Kidney glomerular epithelial cell (primary cell): ENCODE measurements at regions not wholly inside any gene's neighbourhood (a gene's known extent, or its start where the extent isn't known, plus 50 kb on each side); places are given as distances from the start of the nearest gene placed in this dataset.

Experiments used
- DNase-seq: peaks from one replicate; lab custom pipeline; 2025; lab: John Stamatoyannopoulos, UW

- DNase-seq, result no peak
Observed at GRCh38 chr3:90011596-90011995, 904.2 kb downstream of the EPHA3 start.

GRCh38 chr3:90011996-90012395 is 904.6 kb downstream of the EPHA3 start:
- no peak for DNase-seq

GRCh38 chr3:90015688-90016356 is 908.4 kb downstream of the EPHA3 start:
- DNase-seq, result no peak

- DNase-seq, result no peak
Observed at GRCh38 chr3:90016555-90016954, 909.1 kb downstream of the EPHA3 start.

GRCh38 chr3:90018779-90019178 is 911.4 kb downstream of the EPHA3 start:
- DNase-seq, result no peak

- no peak for DNase-seq
Observed at GRCh38 chr3:90025019-90025418, 917.6 kb downstream of the EPHA3 start.

- no peak for DNase-seq
Observed at GRCh38 chr3:90026406-90026805, 919.0 kb downstream of the EPHA3 start.

GRCh38 chr3:90031121-90031520 is 923.7 kb downstream of the EPHA3 start:
- DNase-seq, result no peak

GRCh38 chr3:90032980-90033641 is 925.7 kb downstream of the EPHA3 start:
- no peak for DNase-seq

GRCh38 chr3:90034038-90034437 is 926.6 kb downstream of the EPHA3 start:
- no peak for DNase-seq

GRCh38 chr3:90035643-90036042 is 928.2 kb downstream of the EPHA3 start:
- no peak for DNase-seq

- DNase-seq, result no peak
Observed at GRCh38 chr3:90036939-90037469, 929.6 kb downstream of the EPHA3 start.

GRCh38 chr3:90039994-90040393 is 932.6 kb downstream of the EPHA3 start:
- DNase-seq, result no peak

GRCh38 chr3:90040554-90040953 is 933.1 kb downstream of the EPHA3 start:
- no peak for DNase-seq

GRCh38 chr3:90041995-90042394 is 934.6 kb downstream of the EPHA3 start:
- no peak for DNase-seq

GRCh38 chr3:90043287-90043686 is 935.9 kb downstream of the EPHA3 start:
- DNase-seq, result no peak

GRCh38 chr3:90044084-90044816 is 936.8 kb downstream of the EPHA3 start:
- no peak for DNase-seq

GRCh38 chr3:90052425-90052950 is 945.1 kb downstream of the EPHA3 start:
- DNase-seq, result no peak

- DNase-seq, result no peak
Observed at GRCh38 chr3:90054311-90054710, 946.9 kb downstream of the EPHA3 start.

- no peak for DNase-seq
Observed at GRCh38 chr3:90055666-90056065, 948.2 kb downstream of the EPHA3 start.

- no peak for DNase-seq
Observed at GRCh38 chr3:90056281-90057032, 949.0 kb downstream of the EPHA3 start.

- peak; percentile 42 for DNase-seq
Observed at GRCh38 chr3:90062016-90062415, 954.6 kb downstream of the EPHA3 start.
